Iris pigment epithelial cell (primary cell): ENCODE measurements at regions not wholly inside any gene's neighbourhood (a gene's known extent, or its start where the extent isn't known, plus 50 kb on each side); places are given as distances from the start of the nearest gene placed in this dataset.
"Not testable (repeated sequence)": the region's sequence is repeated elsewhere in the genome, so short reads cannot be mapped to it uniquely, and the experiment has no call there.

ENCODE experiments used
- DNase-seq: peaks from one replicate; pipeline ENCODE4 v3.0.0-alpha.2; 2011; ENCODE audit warnings: low read depth

GRCh38 chr4:126136922-126137781 lies 822.4 kb downstream of the FAT4 start:
- DNase-seq, result no peak

GRCh38 chr4:126137782-126138170 lies 823.0 kb downstream of the FAT4 start:
- DNase-seq, result no peak

DNA sequence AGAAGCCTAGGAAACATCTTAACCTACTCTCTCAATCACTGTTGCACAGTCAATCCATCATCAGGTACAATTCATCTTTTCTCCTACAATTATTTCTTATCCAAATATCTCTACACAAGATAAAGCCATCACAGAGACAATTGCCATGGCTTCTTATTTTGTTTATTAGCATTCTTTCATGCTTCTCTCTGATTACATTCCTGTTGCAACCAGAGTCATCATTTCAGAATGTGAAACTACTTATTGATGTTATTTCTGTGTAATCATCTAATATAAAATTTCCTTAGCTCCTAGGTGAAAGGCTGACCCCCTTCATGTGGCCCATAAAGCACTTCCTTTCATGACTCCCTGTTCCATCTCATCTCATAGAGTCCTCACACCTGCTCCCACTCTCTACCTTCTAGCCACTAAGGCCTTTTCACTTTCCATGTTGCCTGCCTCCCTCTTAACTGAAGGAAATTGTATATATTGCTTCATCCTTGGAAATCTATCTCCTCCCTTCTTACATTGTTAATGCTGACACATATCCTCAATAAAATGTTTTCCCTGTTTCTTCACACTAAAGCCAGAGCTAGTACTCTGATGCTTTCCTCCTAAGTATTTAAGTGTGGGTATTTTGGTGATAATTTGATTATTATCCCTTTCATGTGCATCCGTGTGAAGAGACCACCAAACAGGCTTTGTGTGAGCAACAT lies 829.9 kb downstream of the FAT4 start:
- DNase-seq, result no peak

- DNase-seq, result no peak
Measured at GRCh38 chr4:126168484-126168883, 853.7 kb downstream of the FAT4 start.

GRCh38 chr4:126172126-126172525 lies 857.4 kb downstream of the FAT4 start:
- DNase-seq, result no peak

GRCh38 chr4:126174627-126175026 lies 859.9 kb downstream of the FAT4 start:
- DNase-seq, result no peak

- DNase-seq, result no peak
Measured at GRCh38 chr4:126180642-126181041, 865.9 kb downstream of the FAT4 start.

DNA sequence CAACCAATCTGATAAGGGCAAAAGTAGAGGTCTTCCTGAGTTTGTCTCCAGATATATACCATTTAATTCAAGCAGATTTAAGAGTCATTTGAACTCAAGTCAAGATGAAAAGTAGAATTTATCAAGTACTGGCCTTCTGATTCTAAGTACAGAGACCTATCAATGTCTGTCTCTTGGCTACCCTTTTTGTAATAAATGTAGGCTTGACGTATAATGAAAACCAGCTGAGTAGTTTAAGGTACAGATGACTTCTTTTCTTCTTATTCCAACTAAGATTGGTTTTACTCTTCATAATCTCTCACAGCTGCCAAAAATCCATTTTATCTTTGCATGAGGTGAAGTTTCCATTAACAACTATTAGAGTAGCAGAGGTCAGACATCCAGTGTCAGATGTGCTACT lies 867.6 kb downstream of the FAT4 start:
- DNase-seq, result no peak

- peak; percentile 9 for DNase-seq
Measured at GRCh38 chr4:126182786-126183185, 868.0 kb downstream of the FAT4 start.

DNA sequence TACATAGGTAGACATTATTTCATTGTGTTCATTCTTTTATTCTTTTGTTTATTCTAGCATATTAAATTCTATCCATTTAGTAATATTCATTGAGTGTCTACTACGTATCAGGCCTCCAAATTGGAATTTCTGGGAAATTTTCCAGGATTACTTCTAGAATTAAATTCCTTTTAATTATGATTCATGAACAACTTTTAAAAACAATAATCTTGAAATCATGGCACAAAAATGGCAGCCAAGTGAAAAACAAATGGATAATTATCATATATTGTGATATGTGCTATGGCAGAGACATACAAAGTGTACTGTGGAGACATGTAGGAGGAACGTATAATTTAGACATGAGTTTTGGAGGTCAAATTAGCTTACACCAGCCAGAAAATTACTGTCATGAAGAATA lies 868.5 kb downstream of the FAT4 start:
- DNase-seq, result no peak

GRCh38 chr4:126191536-126191935 lies 876.8 kb downstream of the FAT4 start:
- no peak for DNase-seq

GRCh38 chr4:126192506-126192905 lies 877.8 kb downstream of the FAT4 start:
- no peak for DNase-seq

DNA sequence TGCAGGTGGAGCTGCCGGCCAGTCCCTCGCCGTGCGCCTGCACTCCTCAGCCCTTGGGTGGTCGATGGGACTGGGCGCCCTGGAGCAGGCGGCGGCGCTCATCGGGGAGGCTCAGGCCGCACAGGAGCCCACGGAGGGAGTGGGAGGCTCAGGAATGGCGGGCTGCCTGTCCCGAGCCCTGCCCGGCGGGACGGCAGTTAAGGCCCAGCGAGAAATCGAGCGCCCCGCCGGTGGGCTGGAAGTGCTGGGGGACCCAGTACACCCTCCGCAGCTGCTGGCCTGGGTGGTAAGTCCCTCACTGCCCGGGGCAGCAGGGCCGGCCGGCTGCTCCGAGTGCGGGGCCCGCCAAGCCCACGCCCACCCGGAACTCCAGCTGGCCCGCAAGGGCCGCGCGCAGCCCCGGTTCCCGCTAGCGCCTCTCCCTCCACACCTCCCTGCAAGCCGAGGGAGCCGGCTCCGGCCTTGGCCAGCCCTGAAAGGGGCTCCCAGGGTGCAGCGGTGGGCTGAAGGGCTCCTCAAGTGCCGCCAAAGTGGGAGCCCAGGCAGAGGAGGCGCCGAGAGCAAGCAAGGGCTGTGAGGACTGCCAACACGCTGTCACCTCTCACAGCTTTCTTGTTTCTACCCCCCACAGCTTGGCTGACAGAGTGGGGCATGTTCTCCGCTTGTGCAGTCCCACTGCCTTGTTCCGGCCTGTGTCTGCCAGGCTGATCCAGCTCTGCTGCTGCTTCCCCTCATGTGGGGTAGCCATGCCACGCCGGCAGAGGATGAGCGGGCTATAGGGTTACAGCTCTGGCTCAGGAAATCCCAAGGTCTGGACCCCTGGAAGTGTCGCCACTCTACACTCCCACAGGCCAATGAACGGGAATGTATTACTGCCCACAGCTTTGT lies 886.7 kb downstream of the FAT4 start:
- not testable (repeated sequence) for DNase-seq

DNA sequence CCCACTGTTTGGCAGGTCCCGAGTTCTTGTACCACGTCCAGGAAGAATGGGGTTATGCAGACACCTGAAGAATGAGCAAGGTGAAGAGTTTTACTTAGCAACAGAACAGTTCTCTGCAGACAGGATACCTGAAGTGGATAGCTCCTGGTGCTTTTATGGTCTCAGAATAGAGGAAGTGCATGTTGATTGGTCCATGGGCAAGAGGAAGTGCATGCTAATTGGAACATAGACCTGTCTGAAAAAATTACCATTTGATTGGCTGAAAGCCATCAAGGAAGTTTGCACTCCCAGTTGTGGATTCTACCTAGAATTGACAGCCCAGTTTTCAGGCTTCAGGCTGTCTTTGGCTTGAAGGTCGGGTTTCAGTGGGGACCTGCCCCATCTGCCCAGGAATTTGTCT lies 887.5 kb downstream of the FAT4 start:
- no peak for DNase-seq

DNA sequence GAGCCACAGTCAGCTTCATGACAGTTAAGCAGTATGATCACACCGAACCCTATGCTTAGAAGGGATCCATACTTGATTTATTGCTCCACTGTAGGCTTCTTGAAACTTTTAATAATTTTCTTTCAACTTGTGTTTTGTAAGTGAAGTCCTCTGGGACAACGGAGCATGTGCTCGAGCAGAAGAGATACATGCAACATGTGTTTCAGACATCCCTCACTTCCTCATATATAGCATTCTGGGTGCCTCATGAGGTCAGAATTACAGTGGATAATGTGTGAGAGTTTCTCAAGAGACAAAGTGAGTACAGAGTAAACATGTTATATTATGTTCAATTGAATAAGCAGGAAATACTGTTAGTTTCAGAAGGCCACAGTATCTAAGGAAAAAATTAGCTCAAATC lies 893.2 kb downstream of the FAT4 start:
- DNase-seq, result no peak

GRCh38 chr4:126209147-126209546 lies 894.4 kb downstream of the FAT4 start:
- DNase-seq, result peak; percentile 3

DNA sequence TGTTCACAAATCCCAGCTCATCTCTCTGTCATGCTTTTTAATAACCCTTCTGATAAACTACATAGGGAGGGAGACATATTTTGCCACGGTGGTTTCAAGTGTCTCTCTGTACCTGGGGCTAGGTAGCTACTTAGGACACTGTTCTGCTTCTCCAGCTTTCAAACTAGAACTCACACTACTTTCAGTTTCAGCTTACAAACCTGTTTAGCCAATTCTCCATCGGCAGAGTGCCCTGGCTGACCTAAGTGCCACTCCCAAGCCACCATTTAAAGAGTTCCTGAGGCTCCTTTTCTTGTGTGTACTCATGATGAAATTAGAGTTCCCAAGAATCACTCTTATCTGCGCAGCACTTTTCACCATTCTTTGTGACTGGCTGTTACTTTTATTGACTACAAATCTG lies 899.2 kb downstream of the FAT4 start:
- DNase-seq, result no peak

- no peak for DNase-seq
Measured at GRCh38 chr4:126215759-126216158, 901.0 kb downstream of the FAT4 start.

DNA sequence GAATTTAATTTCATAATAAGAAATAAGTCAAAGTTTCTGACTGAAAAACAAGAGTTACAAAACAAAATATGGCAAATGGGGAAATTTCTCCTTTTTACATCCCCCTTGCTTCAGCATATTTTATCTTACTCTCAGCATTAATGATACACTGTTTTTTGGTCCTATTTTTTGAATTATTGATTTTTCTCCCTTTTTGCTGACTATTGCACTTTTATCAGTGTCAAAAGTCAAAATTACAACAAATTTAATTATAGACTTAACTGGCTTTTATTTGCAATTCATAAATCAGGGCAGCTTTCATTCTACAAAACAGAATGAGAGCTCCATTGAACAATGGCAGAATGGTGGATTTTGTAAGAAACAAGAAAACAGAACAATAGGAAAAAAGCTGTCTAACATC lies 901.9 kb downstream of the FAT4 start:
- no peak for DNase-seq

DNA sequence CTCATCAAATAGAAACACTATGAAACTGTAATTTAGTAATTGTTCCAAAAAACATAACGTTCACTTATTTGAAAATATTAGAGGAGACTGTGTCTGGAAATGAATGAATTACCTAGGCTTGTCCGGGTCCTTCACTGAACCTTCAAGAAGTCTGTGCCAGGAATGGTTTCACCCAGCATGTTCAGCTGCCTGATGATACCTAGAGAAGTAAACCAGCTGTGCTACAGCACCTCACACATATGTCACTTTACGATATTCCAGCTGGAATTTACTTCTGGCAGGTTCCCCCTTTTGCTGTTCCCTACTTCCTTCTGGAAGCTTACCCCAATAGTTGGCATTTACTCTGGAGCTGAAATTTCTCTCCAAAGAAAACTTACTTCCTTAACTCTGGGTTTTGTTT lies 906.5 kb downstream of the FAT4 start:
- no peak for DNase-seq

GRCh38 chr4:126221717-126222340 lies 907.1 kb downstream of the FAT4 start:
- no peak for DNase-seq

DNA sequence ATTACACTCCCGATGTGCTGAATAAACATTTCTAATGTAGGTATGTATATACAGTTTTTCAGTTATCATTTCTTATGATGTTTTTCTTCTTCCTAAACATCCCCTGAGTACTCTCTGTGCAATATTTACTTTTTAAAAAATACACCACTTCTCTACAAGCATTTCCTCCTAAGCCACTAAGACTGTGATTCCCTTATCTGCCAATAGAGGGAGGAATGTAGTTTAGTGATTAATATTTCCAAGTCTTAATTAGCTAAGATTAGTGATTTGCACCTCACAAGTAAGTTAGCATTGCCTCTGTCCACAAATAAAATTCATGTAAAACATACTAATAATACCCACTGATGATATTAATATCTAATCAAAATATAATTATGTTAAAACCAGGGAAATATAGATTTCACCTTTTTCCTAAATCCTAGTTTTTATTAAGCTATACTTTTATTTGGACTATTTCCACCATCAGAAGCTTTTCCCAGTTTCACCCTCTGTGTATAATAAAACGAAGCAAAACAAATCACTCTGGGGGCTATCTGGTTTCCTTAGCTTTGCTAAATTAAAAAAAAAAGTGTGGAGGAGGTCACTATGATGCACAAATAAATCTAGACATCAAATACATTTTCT lies 909.1 kb downstream of the FAT4 start:
- peak; percentile 22 for DNase-seq
